ENCODE measurements at regions not wholly inside any gene's neighbourhood (a gene's known extent, or its start where the extent isn't known, plus 50 kb on each side); places are given as distances from the start of the nearest gene placed in this dataset.

- TF ChIP-seq NONO (IDR thresholded peaks at IDR 0.05): no peak
- TF ChIP-seq NONO (CRISPR knock-in tag; conservative IDR thresholded peaks at IDR 0.05): peak; percentile 79; the same call in 1 of the 2 replicates
- TF ChIP-seq AKAP8 (CRISPR knock-in tag; IDR thresholded peaks at IDR 0.05): peak; percentile 80; the same call in 1 of the 2 replicates
- TF ChIP-seq FOSL2 (CRISPR knock-in tag; IDR thresholded peaks at IDR 0.05): peak; percentile 82
- peak; percentile 71 for TF ChIP-seq POLR2AphosphoS5 (IDR thresholded peaks at IDR 0.05; ENCODE audit: low read depth, low read length)
- TF ChIP-seq IKZF1 (IDR thresholded peaks at IDR 0.05): no peak
- TF ChIP-seq CREM (IDR thresholded peaks at IDR 0.05): peak; percentile 86
- no peak for TF ChIP-seq CREM (CRISPR knock-in tag; IDR thresholded peaks at IDR 0.05)
- TF ChIP-seq, protein P1, sequence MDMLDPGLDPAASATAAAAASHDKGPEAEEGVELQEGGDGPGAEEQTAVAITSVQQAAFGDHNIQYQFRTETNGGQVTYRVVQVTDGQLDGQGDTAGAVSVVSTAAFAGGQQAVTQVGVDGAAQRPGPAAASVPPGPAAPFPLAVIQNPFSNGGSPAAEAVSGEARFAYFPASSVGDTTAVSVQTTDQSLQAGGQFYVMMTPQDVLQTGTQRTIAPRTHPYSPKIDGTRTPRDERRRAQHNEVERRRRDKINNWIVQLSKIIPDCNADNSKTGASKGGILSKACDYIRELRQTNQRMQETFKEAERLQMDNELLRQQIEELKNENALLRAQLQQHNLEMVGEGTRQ (IDR thresholded peaks at IDR 0.05; ENCODE audit: low read depth, low read length): peak; percentile 50; the same call in 1 of the 2 replicates
- TF ChIP-seq, protein P1 (CRISPR knock-in tag; IDR thresholded peaks at IDR 0.05; ENCODE audit: borderline replicate concordance): peak; percentile 44; the same call in 1 of the 2 replicates
- TF ChIP-seq, protein P2, sequence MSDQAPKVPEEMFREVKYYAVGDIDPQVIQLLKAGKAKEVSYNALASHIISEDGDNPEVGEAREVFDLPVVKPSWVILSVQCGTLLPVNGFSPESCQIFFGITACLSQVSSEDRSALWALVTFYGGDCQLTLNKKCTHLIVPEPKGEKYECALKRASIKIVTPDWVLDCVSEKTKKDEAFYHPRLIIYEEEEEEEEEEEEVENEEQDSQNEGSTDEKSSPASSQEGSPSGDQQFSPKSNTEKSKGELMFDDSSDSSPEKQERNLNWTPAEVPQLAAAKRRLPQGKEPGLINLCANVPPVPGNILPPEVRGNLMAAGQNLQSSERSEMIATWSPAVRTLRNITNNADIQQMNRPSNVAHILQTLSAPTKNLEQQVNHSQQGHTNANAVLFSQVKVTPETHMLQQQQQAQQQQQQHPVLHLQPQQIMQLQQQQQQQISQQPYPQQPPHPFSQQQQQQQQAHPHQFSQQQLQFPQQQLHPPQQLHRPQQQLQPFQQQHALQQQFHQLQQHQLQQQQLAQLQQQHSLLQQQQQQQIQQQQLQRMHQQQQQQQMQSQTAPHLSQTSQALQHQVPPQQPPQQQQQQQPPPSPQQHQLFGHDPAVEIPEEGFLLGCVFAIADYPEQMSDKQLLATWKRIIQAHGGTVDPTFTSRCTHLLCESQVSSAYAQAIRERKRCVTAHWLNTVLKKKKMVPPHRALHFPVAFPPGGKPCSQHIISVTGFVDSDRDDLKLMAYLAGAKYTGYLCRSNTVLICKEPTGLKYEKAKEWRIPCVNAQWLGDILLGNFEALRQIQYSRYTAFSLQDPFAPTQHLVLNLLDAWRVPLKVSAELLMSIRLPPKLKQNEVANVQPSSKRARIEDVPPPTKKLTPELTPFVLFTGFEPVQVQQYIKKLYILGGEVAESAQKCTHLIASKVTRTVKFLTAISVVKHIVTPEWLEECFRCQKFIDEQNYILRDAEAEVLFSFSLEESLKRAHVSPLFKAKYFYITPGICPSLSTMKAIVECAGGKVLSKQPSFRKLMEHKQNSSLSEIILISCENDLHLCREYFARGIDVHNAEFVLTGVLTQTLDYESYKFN (CRISPR knock-in tag; conservative IDR thresholded peaks at IDR 0.05): peak; percentile 96
- no peak for TF ChIP-seq ETV6 (CRISPR knock-in tag; conservative IDR thresholded peaks at IDR 0.05)
- TF ChIP-seq SMAD3 (CRISPR knock-in tag; IDR thresholded peaks at IDR 0.05): 0 out of 2 replicates have a peak, but pooled peaks have one; percentile 75
- peak; percentile 86; the same call in 1 of the 2 replicates for TF ChIP-seq ZFP82 (CRISPR knock-in tag; IDR thresholded peaks at IDR 0.05; ENCODE audit: borderline replicate concordance)
- TF ChIP-seq NCOA2 (CRISPR knock-in tag; IDR thresholded peaks at IDR 0.05): peak; percentile 95
- TF ChIP-seq ESRRA (CRISPR knock-in tag; IDR thresholded peaks at IDR 0.05; ENCODE audit: low read depth): peak; percentile 62; the same call in 1 of the 2 replicates
- TF ChIP-seq ZFP41 (CRISPR knock-in tag; IDR thresholded peaks at IDR 0.05; ENCODE audit: borderline replicate concordance): no peak
- TF ChIP-seq, protein P3, sequence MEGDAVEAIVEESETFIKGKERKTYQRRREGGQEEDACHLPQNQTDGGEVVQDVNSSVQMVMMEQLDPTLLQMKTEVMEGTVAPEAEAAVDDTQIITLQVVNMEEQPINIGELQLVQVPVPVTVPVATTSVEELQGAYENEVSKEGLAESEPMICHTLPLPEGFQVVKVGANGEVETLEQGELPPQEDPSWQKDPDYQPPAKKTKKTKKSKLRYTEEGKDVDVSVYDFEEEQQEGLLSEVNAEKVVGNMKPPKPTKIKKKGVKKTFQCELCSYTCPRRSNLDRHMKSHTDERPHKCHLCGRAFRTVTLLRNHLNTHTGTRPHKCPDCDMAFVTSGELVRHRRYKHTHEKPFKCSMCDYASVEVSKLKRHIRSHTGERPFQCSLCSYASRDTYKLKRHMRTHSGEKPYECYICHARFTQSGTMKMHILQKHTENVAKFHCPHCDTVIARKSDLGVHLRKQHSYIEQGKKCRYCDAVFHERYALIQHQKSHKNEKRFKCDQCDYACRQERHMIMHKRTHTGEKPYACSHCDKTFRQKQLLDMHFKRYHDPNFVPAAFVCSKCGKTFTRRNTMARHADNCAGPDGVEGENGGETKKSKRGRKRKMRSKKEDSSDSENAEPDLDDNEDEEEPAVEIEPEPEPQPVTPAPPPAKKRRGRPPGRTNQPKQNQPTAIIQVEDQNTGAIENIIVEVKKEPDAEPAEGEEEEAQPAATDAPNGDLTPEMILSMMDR (CRISPR knock-in tag; IDR thresholded peaks at IDR 0.05): peak; percentile 10; the same call in 1 of the 2 replicates
- TF ChIP-seq ZFP36L1 (CRISPR knock-in tag; IDR thresholded peaks at IDR 0.05): peak; percentile 38; the same call in 1 of the 2 replicates
These were observed 94.7 kb upstream of the FOXN2 start (continued) for GRCh38 chr2:48219555-48220436.
